Ovary (tissue), 3 donors: ENCODE measurements at regions not wholly inside any gene's neighbourhood (a gene's known extent, or its start where the extent isn't known, plus 50 kb on each side); places are given as distances from the start of the nearest gene placed in this dataset.

Experiments used
- EP300 ChIP-seq: sonication (generic); formaldehyde crosslinking; IDR thresholded peaks from one replicate; pipeline ENCODE4 v1.6.1; 2017; ENCODE audit warnings: antibody characterized with exemption
- POLR2A ChIP-seq: fragments of 450-650 bp; IDR thresholded peaks from one replicate; pipeline ENCODE4 v1.6.1; 2017; ENCODE audit warnings: antibody characterized with exemption, mild to moderate bottlenecking, moderate library complexity
- TF ChIP-seq, protein P1 (sequence below), 3 donors: fragments of 450-650 bp in 2 of 3; fragments of 200-600 bp in 1 of 3; IDR thresholded peaks; one replicate each; pipeline versions ENCODE4 v1.5.1 to v1.8.0; 2016 to 2022; ENCODE audit warnings: antibody characterized with exemption in 3 of 3, mild to moderate bottlenecking in 1 of 3
- donor health status: DM: no; HTN: no; CAD: no.

DNA sequence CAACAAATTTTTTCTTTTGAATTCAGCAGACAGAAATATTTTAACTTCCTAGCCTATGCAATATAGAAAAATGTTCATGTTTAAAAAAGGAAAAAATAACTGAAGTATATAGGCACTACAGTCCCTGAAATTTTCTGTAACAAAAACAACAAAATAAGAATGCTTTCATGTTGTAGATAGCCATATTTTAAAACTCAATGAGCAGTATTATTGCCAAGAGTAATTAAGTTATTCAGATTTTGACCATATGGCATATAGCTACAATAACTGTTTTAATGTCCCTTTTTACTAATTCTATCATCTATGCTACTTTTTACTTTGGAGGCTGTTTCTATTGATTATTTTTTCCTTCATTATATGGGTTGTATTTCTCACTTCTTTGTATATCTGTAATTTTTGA is 283.3 kb upstream of the RIMS1 start:
- TF ChIP-seq, protein P1, sequence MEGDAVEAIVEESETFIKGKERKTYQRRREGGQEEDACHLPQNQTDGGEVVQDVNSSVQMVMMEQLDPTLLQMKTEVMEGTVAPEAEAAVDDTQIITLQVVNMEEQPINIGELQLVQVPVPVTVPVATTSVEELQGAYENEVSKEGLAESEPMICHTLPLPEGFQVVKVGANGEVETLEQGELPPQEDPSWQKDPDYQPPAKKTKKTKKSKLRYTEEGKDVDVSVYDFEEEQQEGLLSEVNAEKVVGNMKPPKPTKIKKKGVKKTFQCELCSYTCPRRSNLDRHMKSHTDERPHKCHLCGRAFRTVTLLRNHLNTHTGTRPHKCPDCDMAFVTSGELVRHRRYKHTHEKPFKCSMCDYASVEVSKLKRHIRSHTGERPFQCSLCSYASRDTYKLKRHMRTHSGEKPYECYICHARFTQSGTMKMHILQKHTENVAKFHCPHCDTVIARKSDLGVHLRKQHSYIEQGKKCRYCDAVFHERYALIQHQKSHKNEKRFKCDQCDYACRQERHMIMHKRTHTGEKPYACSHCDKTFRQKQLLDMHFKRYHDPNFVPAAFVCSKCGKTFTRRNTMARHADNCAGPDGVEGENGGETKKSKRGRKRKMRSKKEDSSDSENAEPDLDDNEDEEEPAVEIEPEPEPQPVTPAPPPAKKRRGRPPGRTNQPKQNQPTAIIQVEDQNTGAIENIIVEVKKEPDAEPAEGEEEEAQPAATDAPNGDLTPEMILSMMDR (IDR thresholded peaks at IDR 0.05) = no peak
- TF ChIP-seq EP300 = no peak
- TF ChIP-seq POLR2A = no peak
